Endothelial cell of umbilical vein (primary cell): ENCODE measurements at regions not wholly inside any gene's neighbourhood (a gene's known extent, or its start where the extent isn't known, plus 50 kb on each side); places are given as distances from the start of the nearest gene placed in this dataset.

Experiments used
- BruUV-seq: library from RNA; stranded (reverse); fragments of 400-500 nt; replicated peaks from 2 replicates; lab custom pipeline; 2021; lab: Mats Ljungman, UMichigan
- CTCF ChIA-PET: fragments of 300-600, 350-600 bp; sonication (Branson Sonifier 250); formaldehyde crosslinking; loops from one replicate; lab custom pipeline; 2021; ENCODE audit warnings: antibody characterized with exemption, inconsistent platforms; lab: Charles Lee
- POLR2A ChIA-PET: fragments of 300-600, 350-600 bp; sonication (Branson Sonifier 250); formaldehyde crosslinking; loops from one replicate; lab custom pipeline; 2021; ENCODE audit warnings: antibody characterized with exemption, inconsistent platforms; lab: Charles Lee
- DNase-seq: peaks from one replicate; pipeline ENCODE4 v3.0.0-alpha.2; 2011; ENCODE audit warnings: low read depth, low spot score
- FAIRE-seq: peaks from 2 replicates; lab custom pipeline; 2011; peaks lifted over from hg19 to GRCh38; lab: Jason Lieb, UNC
- H2AFZ ChIP-seq: 2 replicates; pipeline ENCODE4 v1.6.0; 2012; ENCODE audit warnings: low read depth, low read length, control low read depth, inconsistent platforms
- H3K27ac ChIP-seq: 2 replicates; pipeline ENCODE4 v1.5.1; 2011; ENCODE audit warnings: low read depth, mild to moderate bottlenecking, control low read depth, low read length, moderate library complexity; ENCODE audit not compliant: insufficient read depth
- H3K27me3 ChIP-seq, 2 experiments: 2 replicates each; pipeline versions ENCODE4 v1.6.0 to v1.6.1; 2011; ENCODE audit warnings: low read length in 2 of 2, mixed read lengths in 1 of 2; ENCODE audit not compliant: control insufficient read depth in 2 of 2, insufficient read depth in 2 of 2
- H3K36me3 ChIP-seq, 2 experiments: 2 replicates in 1 of 2; 3 replicates in 1 of 2; pipeline ENCODE4 v1.5.1; 2011; ENCODE audit warnings: low read length in 2 of 2, mild to moderate bottlenecking in 1 of 2, moderate library complexity in 1 of 2; ENCODE audit not compliant: control insufficient read depth in 2 of 2, insufficient read depth in 2 of 2; ENCODE audit errors: extremely low read depth in 1 of 2
- H3K4me1 ChIP-seq: 3 replicates; pipeline ENCODE4 v1.5.1; 2011; ENCODE audit warnings: mild to moderate bottlenecking, low read length; ENCODE audit not compliant: control insufficient read depth, insufficient read depth; ENCODE audit errors: extremely low read depth
- H3K4me2 ChIP-seq: 2 replicates; pipeline ENCODE4 v1.6.1; 2011; ENCODE audit warnings: low read length, control low read depth, mixed read lengths; ENCODE audit not compliant: insufficient read depth
- H3K4me3 ChIP-seq, 3 experiments: fragments of 200-600 bp in 1 of 3; sonication (generic), shearing (Covaris generic) in 1 of 3; replicated peaks in 1 of 3; 2 replicates each; pipeline ENCODE4 v1.5.1; 2011 to 2016; ENCODE audit warnings: control low read depth in 3 of 3, low read length in 3 of 3, mild to moderate bottlenecking in 2 of 3, inconsistent platforms in 1 of 3, low read depth in 1 of 3, moderate library complexity in 1 of 3; ENCODE audit not compliant: insufficient read depth in 1 of 3
- H3K79me2 ChIP-seq: 2 replicates; pipeline ENCODE4 v1.6.0; 2012; ENCODE audit warnings: low read length, inconsistent platforms; ENCODE audit not compliant: control insufficient read depth, insufficient read depth
- H3K9ac ChIP-seq: replicated peaks from 2 replicates; pipeline ENCODE3; 2011; ENCODE audit warnings: low read length, control low read depth; ENCODE audit not compliant: insufficient read depth; ENCODE audit errors: extremely low read depth
- H3K9me1 ChIP-seq: replicated peaks from 3 replicates; pipeline ENCODE4 v1.6.0; 2011; ENCODE audit warnings: mild to moderate bottlenecking, low read length; ENCODE audit not compliant: control insufficient read depth, insufficient read depth; ENCODE audit errors: extremely low read depth
- H3K9me3 ChIP-seq: replicated peaks from 2 replicates; pipeline ENCODE4 v1.5.1; 2012; ENCODE audit warnings: low read length, inconsistent platforms; ENCODE audit not compliant: control insufficient read depth, insufficient read depth
- H4K20me1 ChIP-seq: replicated peaks from 2 replicates; pipeline ENCODE3; 2011; ENCODE audit warnings: mild to moderate bottlenecking, low read length; ENCODE audit not compliant: control insufficient read depth, insufficient read depth; ENCODE audit errors: extremely low read depth
- EZH2 ChIP-seq: IDR thresholded peaks from 2 replicates; pipeline ENCODE4 v1.6.1; 2012; ENCODE audit warnings: borderline replicate concordance, low read depth, mild to moderate bottlenecking, moderate library complexity, low read length, inconsistent platforms; ENCODE audit not compliant: severe bottlenecking
- FOS ChIP-seq: IDR thresholded peaks from 2 replicates; pipeline ENCODE4 v1.6.1; 2011; ENCODE audit warnings: mild to moderate bottlenecking, low read length, moderate library complexity, borderline replicate concordance; ENCODE audit not compliant: insufficient read depth
- GATA2 ChIP-seq: IDR thresholded peaks from 2 replicates; pipeline ENCODE4 v1.7.0; 2011; ENCODE audit warnings: low read depth, mild to moderate bottlenecking, moderate library complexity, mixed read lengths, low read length; ENCODE audit not compliant: insufficient read length, insufficient read depth
- JUN ChIP-seq: IDR thresholded peaks from 2 replicates; pipeline ENCODE4 v1.6.1; 2011; ENCODE audit warnings: borderline replicate concordance, low read depth; ENCODE audit not compliant: insufficient read length, insufficient read depth
- MYC ChIP-seq: IDR thresholded peaks from one replicate; pipeline ENCODE4 v1.6.1; 2011; ENCODE audit warnings: mild to moderate bottlenecking, low read depth, low read length
- POLR2A ChIP-seq: IDR thresholded peaks from 2 replicates; pipeline ENCODE4 v1.6.1; 2012; ENCODE audit warnings: low read depth, mild to moderate bottlenecking, control low read depth, low read length
- POLR2AphosphoS5 ChIP-seq: IDR thresholded peaks from 2 replicates; pipeline ENCODE4 v1.6.1; 2012; ENCODE audit warnings: low read depth, mild to moderate bottlenecking, control low read depth, low read length, moderate library complexity; ENCODE audit not compliant: insufficient read depth
- dilution Hi-C: fragments of 300-500 bp; cut with MboI; formaldehyde crosslinking; loops from one replicate; pipeline ENCODE4 v1.15.0; 2019; ENCODE audit warnings: low sequenced_read_pairs; ENCODE audit not compliant: extremely low pct_ligation_motif_present
- intact Hi-C: fragments of 100-400 bp; cut with micrococcal nuclease; formaldehyde crosslinking; loops from one replicate; pipeline ENCODE4 v1.10.0; 2022
- TF ChIP-seq, protein P1 (sequence below): IDR thresholded peaks from 2 replicates; pipeline ENCODE4 v1.6.1; 2011; ENCODE audit not compliant: insufficient read depth, insufficient read length
- TF ChIP-seq, protein P2 (sequence below), 2 donors: IDR thresholded peaks; 1 replicate in 1 of 2; 2 replicates in 1 of 2; pipeline ENCODE4 v1.5.1; 2011; ENCODE audit warnings: low read length in 2 of 2, mild to moderate bottlenecking in 2 of 2, moderate library complexity in 2 of 2, control low read depth in 1 of 2, inconsistent platforms in 1 of 2, low read depth in 1 of 2; ENCODE audit not compliant: insufficient read depth in 1 of 2; ENCODE audit errors: extremely low read depth in 1 of 2

DNA sequence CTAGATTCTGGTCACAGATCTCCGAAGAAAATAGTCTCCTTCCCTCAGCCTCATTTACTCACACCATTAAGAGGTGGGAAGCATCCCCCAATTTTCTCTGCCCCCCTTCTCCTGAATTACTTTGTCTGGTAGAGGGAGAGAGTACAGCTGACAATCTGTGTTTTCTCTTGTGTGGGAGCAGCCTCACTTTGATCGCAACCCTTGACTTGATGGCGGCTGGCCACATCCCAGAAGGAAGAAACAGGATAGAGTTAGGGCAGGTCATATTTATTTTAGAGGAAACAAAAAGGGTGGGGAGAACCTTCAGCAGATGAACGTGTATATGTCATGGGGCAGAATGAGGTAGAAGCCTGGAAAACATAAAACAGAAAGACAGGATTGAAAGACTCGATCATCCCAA is 82.4 kb upstream of the FAM171A1 start:
- intact Hi-C loops (no loop called here), dilution Hi-C loops (no loop called here)
- TF ChIP-seq POLR2AphosphoS5: no peak
- no peak for TF ChIP-seq POLR2A
- TF ChIP-seq FOS: no peak
- TF ChIP-seq, protein P1, sequence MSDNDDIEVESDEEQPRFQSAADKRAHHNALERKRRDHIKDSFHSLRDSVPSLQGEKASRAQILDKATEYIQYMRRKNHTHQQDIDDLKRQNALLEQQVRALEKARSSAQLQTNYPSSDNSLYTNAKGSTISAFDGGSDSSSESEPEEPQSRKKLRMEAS: no peak
- no peak for TF ChIP-seq JUN
- BruUV-seq: no TSS peak
- FAIRE-seq (no peak), DNase-seq (no peak)
- Histone ChIP-seq H3K9me3 (no peaks in the 10 kb centered on the region), H3K27me3 (peaks cover 29 to 40% of the 10 kb centered on the region in 2 experiments), H3K9ac (no peak overlapping the region), H3K36me3 (no peaks in the 10 kb centered on the region), H3K9me1 (no peaks in the 10 kb centered on the region), H3K4me3 (no peak overlapping the region), H3K79me2 (no peaks in the 10 kb centered on the region), H3K4me2 (no peak overlapping the region), H3K4me1 (no peaks in the 10 kb centered on the region), H4K20me1 (no peaks in the 10 kb centered on the region), H3K27ac (no peak overlapping the region), H2AFZ (no peak overlapping the region)
- CTCF ChIA-PET: no interaction called here
- POLR2A ChIA-PET: no interaction called here

DNA sequence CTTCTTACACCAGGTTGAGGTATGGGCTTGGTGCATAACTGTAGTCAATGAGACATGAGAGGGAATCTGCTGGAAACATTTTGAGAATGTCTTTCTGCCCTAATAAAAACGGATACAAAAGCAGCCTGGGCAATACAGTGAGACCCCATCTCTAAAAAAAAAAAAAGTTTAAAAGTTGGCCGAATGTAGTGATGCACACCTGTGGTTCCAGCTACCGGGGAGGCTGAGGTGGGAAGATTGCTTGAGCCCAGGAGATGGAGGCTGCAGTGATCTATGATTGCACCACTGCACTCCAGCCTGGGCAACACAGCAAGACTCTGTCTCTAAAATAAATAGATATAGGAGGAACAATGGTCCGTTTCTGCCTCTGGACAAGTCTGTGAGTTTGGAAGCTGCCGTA is 81.5 kb upstream of the FAM171A1 start:
- no peaks in the 10 kb centered on the region for H3K4me1 ChIP-seq
- dilution Hi-C loops (no loop called here), intact Hi-C loops (no loop called here)
- no peaks in the 10 kb centered on the region for H3K36me3 ChIP-seq
- H3K9me1 ChIP-seq: no peaks in the 10 kb centered on the region
- no peaks in the 10 kb centered on the region for H3K79me2 ChIP-seq
- peaks cover 32 to 44% of the 10 kb centered on the region in 2 experiments for H3K27me3 ChIP-seq
- DNase-seq: no peak
- BruUV-seq: no TSS peak
- ChIA-PET CTCF (no interaction called here), POLR2A (no interaction called here)
- FAIRE-seq: no peak
- H3K9me3 ChIP-seq: no peaks in the 10 kb centered on the region
- no peak overlapping the region for H3K4me2 ChIP-seq
- H4K20me1 ChIP-seq: no peaks in the 10 kb centered on the region
- H3K4me3 ChIP-seq: no peak overlapping the region
- H2AFZ ChIP-seq: no peak overlapping the region
- no peak overlapping the region for H3K27ac ChIP-seq
- H3K9ac ChIP-seq: no peak overlapping the region
- TF ChIP-seq EZH2 (no peak), MYC (no peak), FOS (no peak), JUN (no peak), GATA2 (no peak), POLR2A (no peak), POLR2AphosphoS5 (no peak)
- TF ChIP-seq, protein P1: no peak
- TF ChIP-seq, protein P2, sequence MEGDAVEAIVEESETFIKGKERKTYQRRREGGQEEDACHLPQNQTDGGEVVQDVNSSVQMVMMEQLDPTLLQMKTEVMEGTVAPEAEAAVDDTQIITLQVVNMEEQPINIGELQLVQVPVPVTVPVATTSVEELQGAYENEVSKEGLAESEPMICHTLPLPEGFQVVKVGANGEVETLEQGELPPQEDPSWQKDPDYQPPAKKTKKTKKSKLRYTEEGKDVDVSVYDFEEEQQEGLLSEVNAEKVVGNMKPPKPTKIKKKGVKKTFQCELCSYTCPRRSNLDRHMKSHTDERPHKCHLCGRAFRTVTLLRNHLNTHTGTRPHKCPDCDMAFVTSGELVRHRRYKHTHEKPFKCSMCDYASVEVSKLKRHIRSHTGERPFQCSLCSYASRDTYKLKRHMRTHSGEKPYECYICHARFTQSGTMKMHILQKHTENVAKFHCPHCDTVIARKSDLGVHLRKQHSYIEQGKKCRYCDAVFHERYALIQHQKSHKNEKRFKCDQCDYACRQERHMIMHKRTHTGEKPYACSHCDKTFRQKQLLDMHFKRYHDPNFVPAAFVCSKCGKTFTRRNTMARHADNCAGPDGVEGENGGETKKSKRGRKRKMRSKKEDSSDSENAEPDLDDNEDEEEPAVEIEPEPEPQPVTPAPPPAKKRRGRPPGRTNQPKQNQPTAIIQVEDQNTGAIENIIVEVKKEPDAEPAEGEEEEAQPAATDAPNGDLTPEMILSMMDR (IDR thresholded peaks at IDR 0.05; ENCODE audit: extremely low read depth in 1 of 2, insufficient read depth in 1 of 2, low read depth in 1 of 2, low read length in 2 of 2): no peak
